ENCODE measurements at regions not wholly inside any gene's neighbourhood (a gene's known extent, or its start where the extent isn't known, plus 50 kb on each side); places are given as distances from the start of the nearest gene placed in this dataset.

DNA sequence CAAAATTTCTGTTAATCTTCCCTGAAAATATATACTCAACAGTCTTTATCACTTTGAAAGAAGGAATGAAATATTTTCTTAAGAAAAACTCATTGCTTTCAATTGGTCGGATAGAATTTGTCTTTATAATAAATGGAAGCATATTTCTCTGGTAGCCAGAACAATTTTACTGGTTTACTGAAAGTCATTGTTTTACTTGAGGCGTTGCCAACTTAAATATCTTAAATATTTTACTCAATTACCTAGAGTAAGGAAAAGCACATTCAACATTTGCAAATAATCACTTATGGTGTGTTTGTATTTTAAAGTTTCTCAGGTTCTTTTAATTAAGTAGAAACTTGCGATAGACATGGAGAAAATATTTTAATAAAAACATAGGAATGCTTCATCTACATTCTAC, 1181.7 kb downstream of the EFNA5 start:
- no peaks in the 10 kb centered on the region for H3K9me3 ChIP-seq
- TF ChIP-seq, protein P1, sequence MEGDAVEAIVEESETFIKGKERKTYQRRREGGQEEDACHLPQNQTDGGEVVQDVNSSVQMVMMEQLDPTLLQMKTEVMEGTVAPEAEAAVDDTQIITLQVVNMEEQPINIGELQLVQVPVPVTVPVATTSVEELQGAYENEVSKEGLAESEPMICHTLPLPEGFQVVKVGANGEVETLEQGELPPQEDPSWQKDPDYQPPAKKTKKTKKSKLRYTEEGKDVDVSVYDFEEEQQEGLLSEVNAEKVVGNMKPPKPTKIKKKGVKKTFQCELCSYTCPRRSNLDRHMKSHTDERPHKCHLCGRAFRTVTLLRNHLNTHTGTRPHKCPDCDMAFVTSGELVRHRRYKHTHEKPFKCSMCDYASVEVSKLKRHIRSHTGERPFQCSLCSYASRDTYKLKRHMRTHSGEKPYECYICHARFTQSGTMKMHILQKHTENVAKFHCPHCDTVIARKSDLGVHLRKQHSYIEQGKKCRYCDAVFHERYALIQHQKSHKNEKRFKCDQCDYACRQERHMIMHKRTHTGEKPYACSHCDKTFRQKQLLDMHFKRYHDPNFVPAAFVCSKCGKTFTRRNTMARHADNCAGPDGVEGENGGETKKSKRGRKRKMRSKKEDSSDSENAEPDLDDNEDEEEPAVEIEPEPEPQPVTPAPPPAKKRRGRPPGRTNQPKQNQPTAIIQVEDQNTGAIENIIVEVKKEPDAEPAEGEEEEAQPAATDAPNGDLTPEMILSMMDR (IDR thresholded peaks at IDR 0.05): no peak
- intact Hi-C loops (cut with DNase I; ENCODE audit: low total_unique reads): no loop called here
- no peaks in the 10 kb centered on the region for H3K36me3 ChIP-seq
- DNase-seq: no peak
- H3K4me3 ChIP-seq: no peak overlapping the region
- no peaks in the 10 kb centered on the region for H3K27me3 ChIP-seq
- peaks cover 0 to 5% (median 0%) of the 10 kb centered on the region in 4 donors for H3K4me1 ChIP-seq
- no peak overlapping the region for H3K27ac ChIP-seq

DNA sequence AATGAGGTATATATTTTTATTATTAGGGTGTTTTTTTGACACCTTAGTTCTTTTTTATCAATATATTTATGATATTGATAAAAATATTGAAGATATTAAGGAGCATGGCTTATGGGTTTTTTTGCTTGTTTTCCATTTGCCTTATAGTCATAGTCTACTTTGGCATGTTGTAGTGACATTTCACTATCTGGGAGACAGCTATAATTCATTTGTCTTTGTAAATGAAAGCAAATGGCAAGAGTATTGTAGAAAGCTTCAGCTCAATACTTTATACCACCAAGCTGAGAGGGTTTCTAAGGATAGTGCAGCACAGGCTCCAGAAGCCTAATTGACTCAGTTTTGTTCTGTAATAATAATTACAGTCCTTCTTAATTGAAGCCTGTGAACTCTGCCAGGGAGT, 1182.3 kb downstream of the EFNA5 start:
- intact Hi-C loops (cut with DNase I; ENCODE audit: low total_unique reads): no loop called here
- H3K36me3 ChIP-seq: no peaks in the 10 kb centered on the region
- H3K27ac ChIP-seq: no peak overlapping the region
- H3K4me1 ChIP-seq: peaks cover 0 to 5% (median 0%) of the 10 kb centered on the region in 4 donors
- H3K27me3 ChIP-seq: no peaks in the 10 kb centered on the region
- no peaks in the 10 kb centered on the region for H3K9me3 ChIP-seq
- H3K4me3 ChIP-seq: no peak overlapping the region
- DNase-seq: no peak
- TF ChIP-seq, protein P1 (IDR thresholded peaks at IDR 0.05): no peak

DNA sequence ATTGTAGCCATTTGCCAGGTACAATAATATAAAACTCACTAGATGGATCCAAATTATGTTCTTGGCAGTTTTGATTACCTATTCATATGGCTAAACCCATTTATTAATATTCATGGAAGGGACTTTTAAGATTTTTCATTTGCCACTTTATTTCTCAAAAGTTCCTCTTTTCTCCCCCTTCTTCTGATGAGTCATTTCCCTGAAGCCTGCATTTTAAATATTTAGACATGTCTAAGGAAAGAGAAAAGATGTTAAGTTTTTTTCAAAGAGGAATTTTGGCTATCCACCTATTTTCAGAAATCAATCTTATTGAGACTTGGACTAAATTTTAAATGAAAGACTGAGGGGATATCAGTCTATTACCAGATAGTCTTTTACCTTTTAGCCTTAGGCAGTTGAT, 1189.4 kb downstream of the EFNA5 start:
- no peaks in the 10 kb centered on the region for H3K36me3 ChIP-seq
- H3K4me1 ChIP-seq: no peaks in the 10 kb centered on the region
- no peaks in the 10 kb centered on the region for H3K27me3 ChIP-seq
- TF ChIP-seq, protein P1 (IDR thresholded peaks at IDR 0.05): no peak
- DNase-seq: no peak
- H3K27ac ChIP-seq: no peak overlapping the region
- H3K9me3 ChIP-seq: no peaks in the 10 kb centered on the region
- intact Hi-C loops (cut with DNase I; ENCODE audit: low total_unique reads): no loop called here
- no peak overlapping the region for H3K4me3 ChIP-seq

DNA sequence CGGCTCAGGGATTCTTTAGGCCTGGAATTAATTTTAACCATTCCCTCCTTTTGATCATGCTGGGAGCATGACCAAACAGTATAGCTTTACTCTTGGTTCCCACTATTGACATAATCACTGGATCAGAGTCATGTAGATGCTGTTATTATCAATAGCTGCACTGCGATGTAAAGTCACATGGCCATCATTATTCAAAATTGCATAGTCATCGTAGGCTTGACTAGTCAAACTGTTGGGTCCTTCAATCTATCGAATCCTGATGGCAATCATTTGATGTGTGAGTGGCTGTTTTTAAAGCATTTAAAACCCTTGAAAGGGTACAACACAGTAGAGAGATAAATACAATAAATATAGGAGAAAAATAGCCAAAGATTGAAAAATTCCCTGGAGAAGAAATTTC, 1194.1 kb downstream of the EFNA5 start:
- Histone ChIP-seq H3K4me1 (peaks cover 0 to 10% (median 0%) of the 10 kb centered on the region in 4 donors), H3K27ac (no peak overlapping the region), H3K27me3 (no peaks in the 10 kb centered on the region), H3K36me3 (no peaks in the 10 kb centered on the region), H3K4me3 (no peak overlapping the region), H3K9me3 (no peaks in the 10 kb centered on the region)
- intact Hi-C loops (cut with DNase I; ENCODE audit: low total_unique reads): no loop called here
- DNase-seq: no peak
- TF ChIP-seq, protein P1 (IDR thresholded peaks at IDR 0.05): no peak

DNA sequence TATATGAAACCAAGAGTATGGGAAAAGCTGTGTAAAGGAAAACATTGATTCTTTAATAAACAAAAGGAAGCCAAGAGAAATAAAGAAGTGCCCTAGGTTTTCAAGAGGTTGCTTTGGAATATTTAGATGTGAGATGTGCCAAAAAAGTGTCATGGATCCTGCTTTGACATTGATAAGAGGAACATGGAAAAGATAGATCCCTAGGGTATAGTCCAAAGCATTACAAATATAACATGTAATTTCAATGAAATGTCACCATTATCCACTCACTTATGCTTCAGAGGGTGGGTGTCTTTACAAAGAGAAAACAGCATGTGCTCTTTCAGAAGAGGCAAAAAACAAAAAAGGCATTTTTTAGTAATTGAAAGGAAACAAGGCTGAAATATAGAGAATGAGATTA, 1196.7 kb downstream of the EFNA5 start:
- TF ChIP-seq, protein P1 (IDR thresholded peaks at IDR 0.05): no peak

DNA sequence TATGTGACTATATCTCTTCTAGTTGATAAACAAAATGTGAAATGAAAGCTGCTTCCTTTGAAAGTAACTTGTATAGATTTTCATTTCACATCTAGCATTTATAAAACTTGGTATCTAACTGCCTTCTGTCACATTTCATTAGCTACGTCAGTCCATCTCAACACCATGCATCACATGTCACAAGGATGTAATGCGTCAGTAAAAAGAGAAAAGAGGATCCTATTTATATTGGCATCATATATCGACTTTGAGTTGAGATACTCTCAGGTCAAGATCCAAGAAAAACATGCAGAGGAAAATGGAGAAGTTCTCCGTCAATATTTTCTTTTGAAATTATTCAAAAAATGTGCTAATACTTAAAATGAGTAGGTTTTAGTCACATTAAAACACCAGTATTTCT, 1211.2 kb downstream of the EFNA5 start:
- TF ChIP-seq, protein P1 (IDR thresholded peaks at IDR 0.05): no peak
- Histone ChIP-seq H3K27me3 (no peaks in the 10 kb centered on the region), H3K4me1 (no peaks in the 10 kb centered on the region), H3K27ac (no peak overlapping the region), H3K4me3 (no peak overlapping the region), H3K36me3 (no peaks in the 10 kb centered on the region), H3K9me3 (no peaks in the 10 kb centered on the region)
- intact Hi-C loops (cut with DNase I; ENCODE audit: low total_unique reads): no loop called here
- DNase-seq: no peak

More for the DNA sequence above, 1196.7 kb downstream of the EFNA5 start:
- intact Hi-C loops (cut with DNase I; ENCODE audit: low total_unique reads): no loop called here
- H3K27me3 ChIP-seq: no peaks in the 10 kb centered on the region
- no peak for DNase-seq
- no peak overlapping the region for H3K4me3 ChIP-seq
- peaks cover 0 to 10% (median 0%) of the 10 kb centered on the region in 4 donors for H3K4me1 ChIP-seq
- no peaks in the 10 kb centered on the region for H3K36me3 ChIP-seq
- no peaks in the 10 kb centered on the region for H3K9me3 ChIP-seq
- no peak overlapping the region for H3K27ac ChIP-seq
